A673 (cell line): ENCODE measurements at regions not wholly inside any gene's neighbourhood (a gene's known extent, or its start where the extent isn't known, plus 50 kb on each side); places are given as distances from the start of the nearest gene placed in this dataset.

Source experiments
- BruUV-seq: library from RNA; stranded (reverse); fragments of 400-500 nt; replicated peaks from 2 replicates; lab custom pipeline; 2021; lab: Mats Ljungman, UMichigan
- CTCF ChIA-PET: fragments of 300-600 bp; sonication (Branson Sonifier 250); formaldehyde crosslinking; loops from one replicate; lab custom pipeline; 2022; ENCODE audit warnings: antibody characterized with exemption; lab: Charles Lee
- POLR2A ChIA-PET: fragments of 300-600 bp; sonication (Branson Sonifier 250); formaldehyde crosslinking; loops from one replicate; lab custom pipeline; 2022; ENCODE audit warnings: antibody characterized with exemption; ENCODE audit not compliant: low non-redundant PET; lab: Charles Lee
- DNase-seq: peaks from one replicate; pipeline ENCODE4 v3.0.0-alpha.2; 2015; ENCODE audit warnings: low spot score
- H3K27ac ChIP-seq: fragments of 200-600 bp; sonication (generic); 2 replicates; pipeline ENCODE4 v1.5.1; 2016; ENCODE audit warnings: mixed run types, low read depth, mild to moderate bottlenecking, mixed read lengths, antibody characterized with exemption, low read length; ENCODE audit not compliant: poor library complexity, severe bottlenecking
- H3K27me3 ChIP-seq: fragments of 200-600 bp; sonication (generic); replicated peaks from 2 replicates; pipeline ENCODE4 v1.6.1; 2017; ENCODE audit warnings: mixed run types, low read depth, mild to moderate bottlenecking, mixed read lengths, antibody characterized with exemption, low read length; ENCODE audit not compliant: insufficient read depth, poor library complexity
- H3K36me3 ChIP-seq: fragments of 200-600 bp; sonication (generic); 2 replicates; pipeline ENCODE4 v1.6.1; 2016; ENCODE audit warnings: mixed run types, mild to moderate bottlenecking, mixed read lengths, antibody characterized with exemption, low read length; ENCODE audit not compliant: insufficient read depth, poor library complexity, severe bottlenecking
- H3K4me1 ChIP-seq: fragments of 200-600 bp; sonication (generic); 2 replicates; pipeline ENCODE4 v1.6.1; 2017; ENCODE audit warnings: mixed run types, mild to moderate bottlenecking, mixed read lengths, antibody characterized with exemption, low read length; ENCODE audit not compliant: insufficient read depth, poor library complexity, severe bottlenecking
- H3K4me3 ChIP-seq: fragments of 200-600 bp; sonication (generic); 2 replicates; pipeline ENCODE4 v1.5.1; 2016; ENCODE audit warnings: low read depth, mixed run types, mild to moderate bottlenecking, mixed read lengths, low read length; ENCODE audit not compliant: poor library complexity, severe bottlenecking
- H3K9me3 ChIP-seq: fragments of 200-600 bp; sonication (generic); 2 replicates; pipeline ENCODE4 v1.6.1; 2016; ENCODE audit warnings: mixed run types, low read depth, mild to moderate bottlenecking, mixed read lengths, antibody characterized with exemption, low read length; ENCODE audit not compliant: poor library complexity, severe bottlenecking
- CTCF ChIP-seq: fragments of 300-800, 200-600 bp; sonication (generic); conservative IDR thresholded peaks from 2 replicates; pipeline ENCODE4 v1.5.1; 2017; ENCODE audit warnings: low read depth, mild to moderate bottlenecking, antibody characterized with exemption, low read length, moderate library complexity, mixed read lengths
- EZH2 ChIP-seq: fragments of 200-600 bp; sonication (generic); IDR thresholded peaks from 2 replicates; pipeline ENCODE4 v1.6.1; 2017; ENCODE audit warnings: borderline replicate concordance, low read depth, mild to moderate bottlenecking, mixed read lengths, antibody characterized with exemption, low read length; ENCODE audit not compliant: poor library complexity, severe bottlenecking
- intact Hi-C: fragments of 100-400 bp; cut with micrococcal nuclease; formaldehyde crosslinking; loops from one replicate; pipeline ENCODE4 v1.10.0; 2022; ENCODE audit not compliant: unreplicated experiment

- no peak overlapping the region for H3K4me3 ChIP-seq
- H3K4me1 ChIP-seq, result no peaks in the 10 kb centered on the region
- no peak for DNase-seq
- no peak overlapping the region for H3K27ac ChIP-seq
- H3K36me3 ChIP-seq, result no peaks in the 10 kb centered on the region
- ChIA-PET CTCF (no interaction called here), POLR2A (no interaction called here)
- intact Hi-C loops, result no loop called here
- no peaks in the 10 kb centered on the region for H3K27me3 ChIP-seq
- BruUV-seq, result no TSS peak
- TF ChIP-seq CTCF (no peak), EZH2 (no peak)
- H3K9me3 ChIP-seq, result no peaks in the 10 kb centered on the region
Observed at GRCh38 chr6:130672153-130672552, 155.1 kb upstream of the SMLR1 start.

- no peak for DNase-seq
- intact Hi-C loops, result no loop called here
- Histone ChIP-seq H3K27me3 (no peaks in the 10 kb centered on the region), H3K27ac (no peak overlapping the region), H3K4me3 (no peak overlapping the region), H3K9me3 (no peaks in the 10 kb centered on the region), H3K36me3 (no peaks in the 10 kb centered on the region), H3K4me1 (no peaks in the 10 kb centered on the region)
- TF ChIP-seq CTCF, result no peak
- no peak for TF ChIP-seq EZH2
- POLR2A ChIA-PET, result no interaction called here
- no TSS peak for BruUV-seq
- CTCF ChIA-PET, result no interaction called here
Observed at GRCh38 chr6:130674604-130675003, 152.6 kb upstream of the SMLR1 start.

- Histone ChIP-seq H3K4me1 (no peaks in the 10 kb centered on the region), H3K4me3 (no peak overlapping the region), H3K9me3 (no peaks in the 10 kb centered on the region), H3K36me3 (no peaks in the 10 kb centered on the region), H3K27ac (no peak overlapping the region), H3K27me3 (no peaks in the 10 kb centered on the region)
- intact Hi-C loops, result no loop called here
- ChIA-PET CTCF (no interaction called here), POLR2A (no interaction called here)
- BruUV-seq, result no TSS peak
- DNase-seq, result no peak
- TF ChIP-seq EZH2 (no peak), CTCF (no peak)
Observed at GRCh38 chr6:130675072-130675471, 152.1 kb upstream of the SMLR1 start.
